ENCODE measurements at regions not wholly inside any gene's neighbourhood (a gene's known extent, or its start where the extent isn't known, plus 50 kb on each side); places are given as distances from the start of the nearest gene placed in this dataset.

- no peak overlapping the region for H2BK15ac ChIP-seq (ENCODE audit: low read depth, low read length)
- no peak overlapping the region for H4K91ac ChIP-seq (ENCODE audit: insufficient read depth, low read depth, low read length)
- no peak overlapping the region for H3K18ac ChIP-seq (ENCODE audit: low read depth, low read length)
- DNase-seq (peak; percentile 17), ATAC-seq (ENCODE audit: low read depth) (no peak)
- no peak overlapping the region for H2AK9ac ChIP-seq (replicated peaks; ENCODE audit: low read depth, low read length, poor library complexity)
- no peak overlapping the region for H2BK20ac ChIP-seq (ENCODE audit: low read depth, low read length)
- no peak overlapping the region for H3K14ac ChIP-seq (replicated peaks; ENCODE audit: low read depth, low read length)
- H2AK5ac ChIP-seq (ENCODE audit: low read depth, low read length): no peak overlapping the region
- no peaks in the 10 kb centered on the region for H3K4me1 ChIP-seq (ENCODE audit: control insufficient read depth, insufficient read depth, low read length)
- H3K36me3 ChIP-seq (ENCODE audit: control insufficient read depth, insufficient read depth, low read length): no peaks in the 10 kb centered on the region
- no peaks in the 10 kb centered on the region for H3K79me1 ChIP-seq (ENCODE audit: low read depth in 1 of 2, low read length in 2 of 2)
- H3K56ac ChIP-seq (ENCODE audit: extremely low read depth, insufficient read depth, low read length): no peak overlapping the region
- no peaks in the 10 kb centered on the region for H3K9me3 ChIP-seq (ENCODE audit: control insufficient read depth, insufficient read depth, low read length)
- ChIA-PET CTCF (no interaction called here), POLR2A (ENCODE audit: unreplicated experiment) (no interaction called here)
- 19% methylated on average over 2 of the region's 3 CpGs; no CpG with 5 or more reads in 1 of the 2 experiments for WGBS, 2 experiments (ENCODE audit: extremely low coverage in 2 of 2, insufficient read length in 1 of 2)
- no peak overlapping the region for H3K23ac ChIP-seq (ENCODE audit: low read depth, low read length)
- H3K27me3 ChIP-seq (ENCODE audit: control insufficient read depth, insufficient read depth, low read length): peaks cover 6% of the 10 kb centered on the region
- no peak overlapping the region for H2BK5ac ChIP-seq (ENCODE audit: low read depth, low read length, poor library complexity, severe bottlenecking)
- in situ Hi-C loops (cut with MboI; ENCODE audit: low sequenced_read_pairs) (no loop called here), dilution Hi-C loops (cut with HindIII; ENCODE audit: low sequenced_read_pairs, unreplicated experiment) (no loop called here), intact Hi-C loops (cut with micrococcal nuclease) (no loop called here)
- H3K4me2 ChIP-seq (ENCODE audit: low read depth, low read length): no peak overlapping the region
- no peak overlapping the region for H3K9ac ChIP-seq (ENCODE audit: low read depth, low read length)
- no peak overlapping the region for H3K4me3 ChIP-seq (ENCODE audit: insufficient read depth, low read depth, low read length)
- H3K4ac ChIP-seq (ENCODE audit: low read depth, low read length): no peak overlapping the region
- H3K27ac ChIP-seq (ENCODE audit: insufficient read depth, low read length): no peak overlapping the region
- no peak overlapping the region for H4K5ac ChIP-seq (ENCODE audit: low read depth, low read length)
- H2BK120ac ChIP-seq (ENCODE audit: low read depth, low read length): no peak overlapping the region
- no peak overlapping the region for H4K8ac ChIP-seq (ENCODE audit: low read depth in 2 of 2, low read length in 2 of 2)
- no peaks in the 10 kb centered on the region for H3K9me1 ChIP-seq (ENCODE audit: insufficient read depth, low read length)
- H2AFZ ChIP-seq (replicated peaks; ENCODE audit: low read length, poor library complexity): no peak overlapping the region
- no peak for TF ChIP-seq CTCF (conservative IDR thresholded peaks at IDR 0.05; ENCODE audit: low read depth, low read length)
- TF ChIP-seq CHD1 (IDR thresholded peaks at IDR 0.05; ENCODE audit: low read depth, low read length): no peak
- TF ChIP-seq USF2 (IDR thresholded peaks at IDR 0.05; ENCODE audit: low read depth, low read length): no peak
- TF ChIP-seq, protein P1, sequence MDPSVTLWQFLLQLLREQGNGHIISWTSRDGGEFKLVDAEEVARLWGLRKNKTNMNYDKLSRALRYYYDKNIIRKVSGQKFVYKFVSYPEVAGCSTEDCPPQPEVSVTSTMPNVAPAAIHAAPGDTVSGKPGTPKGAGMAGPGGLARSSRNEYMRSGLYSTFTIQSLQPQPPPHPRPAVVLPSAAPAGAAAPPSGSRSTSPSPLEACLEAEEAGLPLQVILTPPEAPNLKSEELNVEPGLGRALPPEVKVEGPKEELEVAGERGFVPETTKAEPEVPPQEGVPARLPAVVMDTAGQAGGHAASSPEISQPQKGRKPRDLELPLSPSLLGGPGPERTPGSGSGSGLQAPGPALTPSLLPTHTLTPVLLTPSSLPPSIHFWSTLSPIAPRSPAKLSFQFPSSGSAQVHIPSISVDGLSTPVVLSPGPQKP (IDR thresholded peaks at IDR 0.05; ENCODE audit: borderline replicate concordance, low read depth, low read length): no peak
- no TSS peak for BruUV-seq (replicated peaks)
- no peaks in the 10 kb centered on the region for H4K20me1 ChIP-seq (ENCODE audit: insufficient read depth, low read length)
Measured at GRCh38 chrX:38973322-38973721, 172.1 kb downstream of the MID1IP1 start.

All from IMR-90 (cell line).